ENCODE measurements at regions not wholly inside any gene's neighbourhood (a gene's known extent, or its start where the extent isn't known, plus 50 kb on each side); places are given as distances from the start of the nearest gene placed in this dataset.
A peak's percentile ranks its signal among the peaks of the same experiment; 100 is the strongest.
"Not testable (repeated sequence)": the region's sequence is repeated elsewhere in the genome, so short reads cannot be mapped to it uniquely, and the experiment has no call there.

DNA sequence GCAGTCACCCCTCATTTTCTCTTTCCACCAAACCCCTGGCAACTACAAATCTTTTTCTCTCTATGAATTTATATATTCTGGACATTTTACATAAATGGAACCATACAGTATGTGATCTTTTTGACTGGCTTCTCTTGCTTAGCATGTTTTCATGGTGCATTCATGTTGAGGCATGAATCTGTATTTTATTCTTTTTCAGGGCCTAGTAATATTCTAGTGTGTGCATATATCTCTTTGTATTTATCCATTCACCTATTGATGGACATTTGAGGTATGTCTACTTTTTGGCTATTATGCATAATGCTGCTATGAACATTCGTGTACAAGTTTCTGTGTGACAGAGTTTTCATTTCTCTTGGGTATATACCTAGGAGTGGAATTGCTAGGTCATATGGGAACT lies 78.2 kb downstream of the HACD1 start:
- no peak for DNase-seq (ENCODE audit: low spot score)

DNA sequence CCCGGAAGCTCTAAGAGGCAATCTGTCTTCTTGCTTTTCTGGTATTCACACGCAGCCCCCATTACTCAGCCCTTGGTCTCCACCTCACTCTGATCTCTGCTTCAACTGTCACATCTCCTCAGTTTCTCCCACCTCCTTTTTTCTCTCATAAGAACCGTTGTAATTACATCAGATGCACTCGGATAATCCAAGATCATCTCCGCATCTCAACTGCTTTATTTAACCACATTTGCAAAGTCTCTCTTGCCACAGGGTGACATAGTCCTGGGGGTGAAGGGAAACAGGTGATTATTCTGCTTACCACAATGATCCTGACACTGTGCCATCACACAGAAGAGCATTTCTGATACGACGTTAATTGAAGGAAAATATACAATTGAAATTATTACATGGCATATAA lies 79.9 kb downstream of the HACD1 start:
- no peak for DNase-seq (ENCODE audit: low spot score)

DNA sequence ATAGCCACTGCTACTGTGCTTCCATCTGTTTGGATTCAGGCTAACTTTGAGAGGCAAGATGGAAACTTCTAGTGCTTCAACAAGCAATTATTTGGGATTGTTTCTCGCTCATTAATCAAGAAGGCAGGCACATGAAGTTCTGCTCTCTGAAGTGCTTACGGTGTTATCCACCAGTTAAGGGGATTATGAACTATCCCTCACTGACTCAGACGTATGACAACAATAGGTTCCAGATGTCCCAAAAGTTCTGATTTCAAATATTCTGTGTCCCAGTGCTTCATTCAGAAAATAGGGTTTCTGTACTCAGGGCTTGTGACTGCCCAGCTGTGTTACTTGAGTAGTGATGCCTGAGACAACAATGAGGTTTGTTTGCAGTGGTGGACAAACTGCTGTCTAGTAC lies 81.0 kb downstream of the HACD1 start:
- no peak for DNase-seq (ENCODE audit: low spot score)

DNA sequence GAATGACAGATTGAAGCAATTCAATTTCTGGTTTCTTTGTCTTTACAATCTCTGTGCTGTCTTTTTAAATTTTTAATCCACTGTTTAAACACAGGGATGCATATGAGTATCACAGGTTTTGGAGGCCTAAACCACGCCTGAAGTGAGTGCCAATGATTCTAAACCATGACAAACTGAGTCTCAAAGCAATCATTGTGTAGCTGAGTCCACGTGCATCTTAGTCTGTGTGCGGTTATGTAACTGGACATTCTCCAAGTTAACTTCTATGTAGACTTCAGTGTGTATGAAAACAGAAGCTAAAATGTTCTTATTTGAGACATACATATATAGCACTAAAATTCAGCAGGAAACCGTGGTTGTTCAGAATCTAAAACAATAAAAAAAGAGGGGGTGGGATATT lies 79.3 kb upstream of the ST8SIA6 start:
- no peak for DNase-seq (ENCODE audit: low spot score)

DNA sequence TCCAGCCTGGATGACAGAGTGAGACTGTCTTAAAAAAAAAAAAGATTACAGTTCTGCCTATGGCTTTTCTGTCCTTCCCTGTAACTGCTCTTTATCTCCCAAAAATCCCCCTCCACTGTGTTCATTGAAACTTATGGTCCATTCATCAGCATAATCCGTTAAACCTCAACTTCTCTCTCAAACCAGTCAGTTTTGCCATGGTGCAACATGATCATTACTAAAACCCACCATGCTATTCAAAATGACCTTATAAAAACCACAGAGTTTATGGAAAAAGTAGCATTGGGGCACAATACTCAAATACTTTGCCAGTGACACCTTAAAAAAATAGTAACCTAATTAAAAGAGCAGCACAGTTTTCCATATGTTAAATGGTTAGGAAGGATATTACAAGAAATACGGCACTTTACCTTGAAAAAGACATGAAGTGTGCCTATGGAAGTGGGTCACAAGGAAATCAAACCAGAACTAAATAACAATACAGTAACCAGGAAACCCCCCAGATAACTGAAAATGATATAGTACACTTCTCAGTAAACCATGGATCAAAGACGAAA lies 74.0 kb upstream of the ST8SIA6 start:
- no peak for DNase-seq (ENCODE audit: low spot score)

DNA sequence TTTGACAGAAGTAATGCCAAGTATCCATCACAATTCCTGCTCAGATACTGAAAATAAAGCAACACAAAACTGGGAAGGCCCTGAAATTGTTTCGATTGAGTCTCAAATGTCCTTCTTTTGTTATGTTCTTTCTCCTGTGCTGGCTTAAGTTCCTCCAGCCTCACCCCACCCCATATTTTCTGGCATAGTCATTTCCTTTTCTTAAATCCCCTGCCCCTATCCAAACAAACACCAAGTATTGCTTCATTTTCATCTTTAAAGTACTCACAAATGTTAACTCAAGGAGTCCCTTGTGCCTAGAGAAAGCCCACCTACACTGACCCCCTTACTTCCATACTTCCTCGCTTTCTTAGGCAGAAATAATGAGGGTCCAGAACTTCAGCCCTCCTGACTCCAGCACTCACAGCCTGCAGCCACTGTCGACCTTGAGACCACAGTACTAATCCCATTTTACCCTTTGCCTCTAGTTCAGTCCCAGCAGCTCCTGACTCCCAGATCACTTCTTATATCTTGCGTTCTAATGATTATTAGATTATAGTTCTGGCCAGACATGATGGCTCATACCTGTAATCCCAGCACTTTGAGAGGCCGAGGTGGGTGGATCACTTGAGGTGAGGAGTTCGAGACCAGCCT lies 73.2 kb upstream of the ST8SIA6 start:
- DNase-seq (ENCODE audit: low spot score), result peak; percentile 83

DNA sequence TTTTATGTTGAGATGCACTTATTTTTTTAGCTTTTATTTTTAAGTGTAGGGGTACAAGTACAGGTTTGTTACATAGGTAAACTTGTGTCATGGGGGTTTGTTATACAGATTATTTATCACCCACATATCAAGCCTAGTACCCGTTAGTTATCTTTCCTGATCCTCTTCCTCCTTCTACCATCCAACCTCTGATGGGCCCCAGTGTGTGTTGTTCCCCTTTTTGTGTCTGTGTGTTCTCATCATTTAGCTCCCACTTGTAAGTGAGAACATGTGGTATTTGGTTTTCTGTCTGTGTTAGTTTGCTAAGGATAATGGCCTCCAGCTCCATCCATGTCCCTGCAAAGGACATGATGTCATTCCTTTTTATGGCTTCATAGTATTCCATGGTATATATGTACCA lies 72.2 kb upstream of the ST8SIA6 start:
- not testable (repeated sequence) for DNase-seq (ENCODE audit: low spot score)

DNA sequence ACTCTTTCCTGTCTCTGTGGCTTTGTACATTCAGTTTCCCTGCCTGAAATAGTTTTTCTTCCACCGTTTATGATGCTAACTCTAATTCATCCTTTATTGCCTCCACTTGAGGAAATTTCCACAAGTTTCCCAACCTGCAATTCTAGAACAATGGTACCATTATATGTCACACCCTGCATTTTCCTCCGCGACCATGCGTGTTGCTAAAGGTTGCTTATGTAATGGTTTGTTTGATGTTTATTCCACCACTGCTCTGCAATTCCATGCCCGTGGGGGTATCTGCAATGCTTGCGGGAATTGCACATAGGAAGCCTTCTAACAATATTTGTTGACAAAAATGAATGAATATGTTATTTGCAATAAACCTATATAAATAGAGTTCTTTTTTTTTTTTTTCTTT lies 69.5 kb upstream of the ST8SIA6 start:
- DNase-seq (ENCODE audit: low spot score), result no peak

DNA sequence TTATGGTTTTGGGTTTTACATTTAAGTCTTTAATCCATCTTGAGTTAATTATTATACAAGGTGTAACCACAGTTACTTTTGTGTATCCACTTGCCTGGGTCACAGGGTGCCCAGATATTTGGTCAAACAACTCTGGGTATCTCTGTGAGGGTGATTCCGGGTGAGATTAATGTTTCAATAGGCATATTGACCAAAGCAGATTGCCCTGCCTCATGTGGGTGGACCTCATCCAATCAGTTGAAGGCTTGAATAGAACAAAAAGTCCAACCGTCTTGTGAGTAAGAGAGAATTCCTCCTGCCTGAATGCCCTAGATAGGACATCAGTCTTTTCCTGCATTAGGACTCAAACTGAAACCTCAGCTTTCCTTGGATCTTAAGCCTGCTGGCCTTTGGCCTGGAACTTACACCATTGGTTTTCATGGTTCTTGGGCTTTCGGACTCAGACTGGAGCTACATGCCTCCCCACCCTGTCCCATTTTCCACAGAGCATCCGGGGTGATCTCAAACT lies 68.9 kb upstream of the ST8SIA6 start:
- DNase-seq (ENCODE audit: low spot score), result no peak

DNA sequence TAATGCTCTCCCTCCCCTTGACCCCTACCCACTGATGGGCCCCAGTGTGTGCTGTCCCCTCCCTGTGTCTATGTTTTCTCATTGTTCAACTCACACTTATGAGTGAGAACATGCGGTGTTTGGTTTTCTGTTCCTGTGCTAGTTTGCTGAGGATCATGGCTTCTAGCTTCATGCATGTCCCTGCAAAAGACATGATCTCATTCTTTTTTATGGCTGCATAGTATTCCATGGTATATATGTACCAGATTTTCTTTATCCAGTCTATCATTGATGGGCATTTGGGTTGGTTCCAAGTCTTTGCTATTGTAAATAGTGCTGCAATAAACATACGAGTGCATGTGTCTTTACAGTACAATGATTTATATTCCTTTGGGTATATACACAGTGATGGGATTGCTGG lies 67.9 kb upstream of the ST8SIA6 start:
- DNase-seq (ENCODE audit: low spot score), result not testable (repeated sequence)

DNA sequence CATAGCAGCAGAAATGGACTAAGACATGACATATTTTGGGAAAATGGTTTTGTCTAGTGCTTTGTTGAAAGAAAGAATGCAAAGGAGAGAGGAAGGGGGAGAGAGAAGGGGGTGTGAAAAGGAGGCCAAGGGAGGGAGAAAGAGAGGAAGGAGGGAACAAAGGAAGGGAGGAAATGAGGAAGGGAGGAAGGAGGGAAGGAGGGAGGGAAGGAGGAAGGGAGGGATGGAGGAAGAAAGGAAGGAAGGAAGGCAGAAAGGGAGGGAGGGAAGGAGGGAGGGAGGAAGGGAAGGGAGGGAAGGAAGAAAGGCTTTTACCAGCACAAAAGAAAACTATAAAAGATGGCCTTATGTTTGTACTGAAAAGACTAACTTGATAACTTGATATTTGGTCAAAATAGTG lies 65.1 kb upstream of the ST8SIA6 start:
- DNase-seq (ENCODE audit: low spot score), result no peak

DNA sequence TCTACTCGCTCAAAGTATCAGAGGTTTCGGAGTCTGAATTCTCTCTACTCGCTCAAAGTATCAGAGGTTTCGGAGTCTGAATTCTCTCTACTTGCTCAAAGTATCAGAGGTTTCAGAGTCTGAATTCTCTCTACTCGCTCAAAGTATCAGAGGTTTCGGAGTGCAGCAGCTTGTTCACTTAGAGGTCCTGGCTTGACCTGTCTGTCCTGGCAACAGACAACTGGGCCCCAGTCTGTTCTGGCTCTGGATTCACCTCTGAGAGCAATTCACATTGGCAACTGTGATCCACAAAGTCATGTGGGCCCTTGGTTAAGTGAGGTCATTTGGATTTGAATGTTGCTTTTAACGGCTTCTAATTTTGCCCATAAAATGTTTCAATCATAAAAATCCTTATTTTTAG lies 63.9 kb upstream of the ST8SIA6 start:
- no peak for DNase-seq (ENCODE audit: low spot score)

DNA sequence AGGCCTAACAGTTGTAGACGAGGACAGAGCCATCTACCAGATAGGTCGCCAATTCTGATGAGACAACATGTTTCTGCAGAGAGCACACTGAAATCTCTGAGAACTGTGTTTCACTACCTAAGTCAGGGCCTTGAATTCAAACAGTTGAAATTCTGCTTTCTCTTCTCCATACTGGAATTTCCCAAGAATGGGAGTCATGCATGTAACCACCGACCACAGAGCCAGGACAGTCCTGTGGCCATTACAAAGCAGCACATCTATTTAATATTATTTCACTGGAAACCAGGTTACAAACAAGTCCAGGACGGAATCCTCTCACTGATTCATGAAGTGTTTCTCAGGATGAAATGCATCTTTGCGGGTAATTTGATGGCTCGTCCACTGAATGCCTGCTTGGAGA lies 62.0 kb upstream of the ST8SIA6 start:
- DNase-seq (ENCODE audit: low spot score), result no peak

DNA sequence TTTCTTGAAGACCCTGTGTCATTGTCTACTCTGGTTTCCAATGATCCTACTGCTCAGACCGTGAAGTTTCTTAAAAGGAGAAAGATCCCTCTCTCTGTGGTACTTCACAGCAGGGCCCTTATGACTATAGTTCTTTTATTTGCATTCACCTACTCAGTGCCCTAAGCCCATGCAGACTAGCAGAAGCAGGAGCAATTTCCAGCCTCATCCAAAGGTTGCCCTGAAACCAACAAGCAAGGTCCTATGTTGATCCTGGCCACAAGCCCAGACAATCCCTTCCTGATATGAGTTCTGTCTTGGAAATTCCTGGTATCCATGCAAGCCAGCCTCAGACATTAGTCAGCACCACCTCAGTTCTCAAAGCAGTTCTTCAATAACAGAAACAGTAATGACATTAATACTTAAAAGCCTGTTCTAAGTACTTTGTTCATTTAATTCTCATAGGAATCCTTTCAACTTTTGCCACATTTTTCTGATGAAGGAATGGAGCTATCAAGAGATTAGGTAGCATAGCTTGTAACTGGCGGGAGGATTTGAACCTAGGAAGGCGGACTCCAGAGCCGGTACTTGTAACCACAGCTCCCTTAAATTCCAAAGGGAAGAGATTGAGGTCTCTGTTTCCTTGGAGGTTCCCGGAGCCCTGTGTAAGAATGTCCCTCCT lies 58.1 kb upstream of the ST8SIA6 start:
- peak; percentile 99 for DNase-seq (ENCODE audit: low spot score)

DNA sequence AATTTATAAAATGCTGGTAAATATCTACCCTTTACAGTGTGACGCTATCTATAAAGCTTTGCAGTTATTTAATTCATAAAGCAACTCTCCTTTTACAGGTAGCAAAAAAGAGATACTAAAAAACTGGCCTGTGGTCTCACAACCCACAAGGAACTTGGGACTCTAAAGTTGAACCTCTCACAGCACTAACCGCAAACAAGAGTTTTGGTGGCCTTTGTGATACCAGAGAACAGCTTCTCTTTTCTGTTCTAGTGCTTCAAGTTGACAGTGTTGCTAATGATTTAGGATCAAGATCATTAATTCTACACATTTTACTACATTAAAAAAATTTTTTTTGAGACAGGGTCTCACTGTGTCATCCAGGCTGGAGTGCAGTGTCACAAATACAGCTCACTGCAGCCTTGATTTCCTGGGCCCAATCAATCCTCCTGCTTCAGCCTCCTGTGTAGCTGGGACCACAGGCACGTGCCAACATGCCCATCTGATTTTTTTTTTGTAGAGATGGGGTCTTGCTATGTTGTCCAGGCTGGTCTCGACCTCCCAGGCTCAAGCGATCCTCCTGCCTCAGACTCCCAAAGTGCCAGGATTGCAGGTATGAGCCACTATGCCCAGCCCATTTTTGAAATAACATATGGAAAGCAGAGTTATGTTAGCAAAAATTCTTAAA lies 56.0 kb upstream of the ST8SIA6 start:
- no peak for DNase-seq (ENCODE audit: low spot score)

DNA sequence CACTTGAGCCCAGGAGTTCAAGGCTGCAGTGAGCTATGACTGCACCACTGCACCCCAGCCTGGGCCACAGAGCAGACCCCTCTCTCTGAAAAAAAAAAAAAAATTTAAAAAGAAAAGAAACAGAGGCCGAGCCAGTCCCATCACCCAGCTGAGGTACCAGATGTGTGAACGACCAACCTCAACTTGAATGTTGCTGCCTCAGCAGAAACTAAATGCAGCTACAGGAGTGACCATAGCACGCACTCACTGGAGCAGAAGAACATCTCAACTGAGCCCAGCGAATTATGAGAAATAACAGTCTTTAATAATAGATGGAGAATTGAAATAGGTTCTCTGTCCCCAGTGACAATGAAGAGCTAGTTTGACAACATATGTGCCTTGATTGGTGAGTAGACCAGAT lies 53.1 kb upstream of the ST8SIA6 start:
- DNase-seq (ENCODE audit: low spot score), result no peak

DNA sequence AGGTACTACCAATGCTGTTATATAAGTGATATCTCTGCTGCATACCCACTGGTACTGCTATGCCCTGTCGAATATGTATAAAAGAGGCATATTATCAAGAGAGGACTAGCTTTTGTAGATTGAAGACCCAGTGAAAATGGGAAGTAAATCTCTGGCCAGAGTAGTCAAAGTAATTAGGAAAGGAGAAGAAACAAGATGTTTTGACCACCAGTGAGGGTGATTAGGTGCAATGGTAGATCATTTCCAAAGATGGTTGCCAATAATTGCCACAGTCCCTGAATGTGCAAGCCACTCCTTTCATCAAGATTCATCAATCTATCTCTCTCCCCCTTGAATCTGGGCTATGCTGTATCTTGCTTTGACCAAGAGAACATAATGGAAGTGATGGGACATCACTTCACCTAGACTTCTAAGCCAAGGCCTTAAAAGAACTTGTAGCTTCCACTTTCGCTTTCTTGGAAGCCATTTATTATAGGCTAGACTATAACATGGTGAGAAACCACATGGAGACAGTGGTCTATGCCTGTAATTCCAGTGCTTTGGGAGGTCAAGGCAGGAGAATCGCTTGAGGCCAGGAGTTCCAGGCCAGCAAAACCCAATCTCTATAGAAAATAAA lies 52.6 kb upstream of the ST8SIA6 start:
- no peak for DNase-seq (ENCODE audit: low spot score)

DNA sequence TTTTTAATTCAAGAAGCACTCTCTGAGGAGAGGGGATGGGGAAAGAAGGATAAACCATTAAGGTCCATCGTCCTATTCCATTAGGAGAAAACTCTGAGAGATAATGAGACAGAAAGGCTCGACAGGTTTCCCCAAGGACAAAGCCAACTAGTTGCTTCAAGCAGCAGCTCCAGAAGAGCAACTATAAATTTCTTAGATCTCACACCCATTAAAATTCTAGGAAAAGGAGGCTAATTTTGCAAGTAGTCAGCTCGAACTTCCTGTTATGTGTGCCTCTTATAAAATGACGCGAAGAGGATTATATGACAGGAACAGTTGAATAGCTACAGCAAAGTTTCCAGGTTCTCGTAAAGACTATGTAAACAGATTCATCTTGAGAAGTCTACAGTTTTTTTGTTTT lies 52.0 kb upstream of the ST8SIA6 start:
- no peak for DNase-seq (ENCODE audit: low spot score)

DNA sequence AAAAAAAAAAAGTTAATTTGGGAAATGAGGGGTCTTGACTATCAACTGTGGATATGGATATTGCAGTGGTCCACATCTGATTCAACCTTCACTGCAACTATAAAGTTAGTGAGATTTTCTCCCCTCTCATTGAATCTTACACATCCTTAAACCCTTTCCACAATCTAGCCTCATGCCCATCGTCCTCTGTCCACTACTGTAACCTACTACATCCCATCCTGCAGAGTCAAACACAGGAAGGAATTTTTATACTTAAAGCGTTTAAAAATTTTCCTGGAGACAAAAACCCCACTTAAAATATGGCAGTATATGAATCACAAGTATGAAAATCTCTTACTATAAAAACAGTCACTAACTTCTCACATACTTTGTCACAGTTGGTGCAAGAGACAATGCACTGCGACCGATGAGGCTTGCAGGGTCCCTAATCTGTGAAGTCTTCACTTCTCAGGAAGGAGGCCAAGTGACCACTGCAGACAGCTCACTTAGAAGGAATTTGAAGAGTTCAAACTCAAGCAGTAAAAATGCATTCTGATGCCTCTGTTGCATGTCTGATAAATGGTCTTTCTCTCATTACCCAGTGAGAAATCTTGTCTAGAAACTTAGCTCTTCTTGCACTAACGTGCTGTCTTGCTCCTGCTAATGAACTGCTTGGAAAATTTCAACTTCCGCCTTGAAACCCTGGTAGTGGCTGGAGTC lies 50.3 kb upstream of the ST8SIA6 start:
- DNase-seq (ENCODE audit: low spot score), result peak; percentile 82

All from A172 (cell line).